Astrocyte (in vitro differentiated cells and primary cell): ENCODE measurements at regions not wholly inside any gene's neighbourhood (a gene's known extent, or its start where the extent isn't known, plus 50 kb on each side); places are given as distances from the start of the nearest gene placed in this dataset.

Experiments
- DNase-seq: peaks from one replicate; pipeline ENCODE4 v3.0.0-alpha.2; 2010; ENCODE audit warnings: low read depth
- FAIRE-seq: peaks from 2 replicates; lab custom pipeline; 2011; peaks lifted over from hg19 to GRCh38; lab: Jason Lieb, UNC
- H2AFZ ChIP-seq: 2 replicates; pipeline ENCODE4 v1.6.0; 2012; ENCODE audit warnings: low read depth, low read length, inconsistent platforms
- H3K27ac ChIP-seq: 2 replicates; pipeline ENCODE4 v1.5.1; 2011; ENCODE audit warnings: low read depth, low read length, inconsistent platforms
- H3K27me3 ChIP-seq: 2 replicates; pipeline ENCODE4 v1.6.0; 2011; ENCODE audit warnings: low read length, inconsistent platforms; ENCODE audit not compliant: insufficient read depth
- H3K36me3 ChIP-seq: 2 replicates; pipeline ENCODE4 v1.5.1; 2011; ENCODE audit warnings: low read length, inconsistent platforms; ENCODE audit not compliant: insufficient read depth
- H3K4me1 ChIP-seq: 2 replicates; pipeline ENCODE4 v1.5.1; 2011; ENCODE audit warnings: low read length, inconsistent platforms; ENCODE audit not compliant: insufficient read depth
- H3K4me2 ChIP-seq: 2 replicates; pipeline ENCODE4 v1.6.0; 2012; ENCODE audit warnings: low read length, inconsistent platforms
- H3K4me3 ChIP-seq: 2 replicates; pipeline ENCODE4 v1.5.1; 2011; ENCODE audit warnings: low read depth, mild to moderate bottlenecking, low read length, inconsistent platforms; ENCODE audit not compliant: insufficient read depth
- H3K79me2 ChIP-seq: 2 replicates; pipeline ENCODE4 v1.6.0; 2012; ENCODE audit warnings: mild to moderate bottlenecking, low read length, inconsistent platforms; ENCODE audit not compliant: insufficient read depth
- H3K9ac ChIP-seq: 2 replicates; pipeline ENCODE4 v1.6.0; 2012; ENCODE audit warnings: mild to moderate bottlenecking, low read length, inconsistent platforms
- H3K9me3 ChIP-seq: 2 replicates; pipeline ENCODE4 v1.5.1; 2012; ENCODE audit warnings: low read depth, mild to moderate bottlenecking, low read length, inconsistent platforms; ENCODE audit not compliant: insufficient read depth
- H4K20me1 ChIP-seq: 2 replicates; pipeline ENCODE4 v1.6.0; 2012; ENCODE audit warnings: low read length, inconsistent platforms; ENCODE audit not compliant: insufficient read depth
- H3K27ac Mint-ChIP-seq: one replicate; pipeline ENCODE4 v1.8.0; 2021; ENCODE audit warnings: mild to moderate bottlenecking, mixed read lengths; ENCODE audit not compliant: unreplicated experiment
- H3K27me3 Mint-ChIP-seq: one replicate; pipeline ENCODE4 v1.8.0; 2021; ENCODE audit warnings: low read depth, mixed read lengths; ENCODE audit not compliant: unreplicated experiment
- H3K36me3 Mint-ChIP-seq: one replicate; pipeline ENCODE4 v1.8.0; 2021; ENCODE audit warnings: low read depth, mixed read lengths; ENCODE audit not compliant: unreplicated experiment
- H3K4me1 Mint-ChIP-seq: one replicate; pipeline ENCODE4 v1.8.0; 2021; ENCODE audit warnings: low read depth, mixed read lengths; ENCODE audit not compliant: unreplicated experiment
- H3K4me3 Mint-ChIP-seq: one replicate; pipeline ENCODE4 v1.8.0; 2021; ENCODE audit warnings: mild to moderate bottlenecking, moderate library complexity, mixed read lengths; ENCODE audit not compliant: unreplicated experiment
- H3K9me3 Mint-ChIP-seq: one replicate; pipeline ENCODE4 v1.8.0; 2021; ENCODE audit warnings: mild to moderate bottlenecking, mixed read lengths; ENCODE audit not compliant: unreplicated experiment
- EZH2 ChIP-seq: IDR thresholded peaks from 2 replicates; pipeline ENCODE4 v1.6.1; 2012; ENCODE audit warnings: mild to moderate bottlenecking, low read length, inconsistent platforms; ENCODE audit not compliant: insufficient read depth
- TF ChIP-seq, protein P1 (sequence below): IDR thresholded peaks from 2 replicates; pipeline ENCODE4 v1.5.1; 2011; ENCODE audit warnings: low read depth, mild to moderate bottlenecking, inconsistent platforms, low read length, moderate library complexity; ENCODE audit not compliant: insufficient read depth

DNA sequence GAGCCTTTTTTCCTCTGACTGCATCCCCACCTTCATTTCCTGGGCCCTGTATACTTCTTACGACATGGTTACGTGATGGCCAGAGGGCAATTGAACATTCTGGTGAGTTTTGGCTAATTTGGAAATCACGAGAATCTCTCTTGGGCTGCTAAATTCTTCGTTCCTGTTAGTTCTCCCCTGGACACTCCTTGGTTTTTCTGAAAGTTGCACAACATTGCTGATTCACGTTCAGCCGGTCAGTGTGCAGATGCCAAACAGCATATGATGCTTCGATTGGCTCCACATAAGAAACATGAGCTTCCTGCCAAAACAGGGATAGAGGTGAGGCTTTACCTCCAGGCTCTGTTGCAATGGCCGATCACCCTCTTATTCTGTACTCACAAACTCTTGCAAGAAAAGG lies 119.4 kb upstream of the LY86 start:
- DNase-seq, result no peak
- Histone ChIP-seq H3K27me3 (no peaks in the 10 kb centered on the region), H3K4me3 (no peak overlapping the region), H3K4me2 (no peak overlapping the region), H3K36me3 (no peaks in the 10 kb centered on the region), H3K27ac (no peak overlapping the region), H3K9ac (no peak overlapping the region), H3K9me3 (peaks cover 6% of the 10 kb centered on the region), H2AFZ (no peak overlapping the region), H3K79me2 (no peaks in the 10 kb centered on the region), H4K20me1 (no peaks in the 10 kb centered on the region), H3K4me1 (no peaks in the 10 kb centered on the region)
- H3K27me3 Mint-ChIP-seq, result no peaks in the 10 kb centered on the region
- H3K4me1 Mint-ChIP-seq, result peaks cover 9% of the 10 kb centered on the region
- no peaks in the 10 kb centered on the region for H3K36me3 Mint-ChIP-seq
- TF ChIP-seq, protein P1, sequence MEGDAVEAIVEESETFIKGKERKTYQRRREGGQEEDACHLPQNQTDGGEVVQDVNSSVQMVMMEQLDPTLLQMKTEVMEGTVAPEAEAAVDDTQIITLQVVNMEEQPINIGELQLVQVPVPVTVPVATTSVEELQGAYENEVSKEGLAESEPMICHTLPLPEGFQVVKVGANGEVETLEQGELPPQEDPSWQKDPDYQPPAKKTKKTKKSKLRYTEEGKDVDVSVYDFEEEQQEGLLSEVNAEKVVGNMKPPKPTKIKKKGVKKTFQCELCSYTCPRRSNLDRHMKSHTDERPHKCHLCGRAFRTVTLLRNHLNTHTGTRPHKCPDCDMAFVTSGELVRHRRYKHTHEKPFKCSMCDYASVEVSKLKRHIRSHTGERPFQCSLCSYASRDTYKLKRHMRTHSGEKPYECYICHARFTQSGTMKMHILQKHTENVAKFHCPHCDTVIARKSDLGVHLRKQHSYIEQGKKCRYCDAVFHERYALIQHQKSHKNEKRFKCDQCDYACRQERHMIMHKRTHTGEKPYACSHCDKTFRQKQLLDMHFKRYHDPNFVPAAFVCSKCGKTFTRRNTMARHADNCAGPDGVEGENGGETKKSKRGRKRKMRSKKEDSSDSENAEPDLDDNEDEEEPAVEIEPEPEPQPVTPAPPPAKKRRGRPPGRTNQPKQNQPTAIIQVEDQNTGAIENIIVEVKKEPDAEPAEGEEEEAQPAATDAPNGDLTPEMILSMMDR, result no peak
- TF ChIP-seq EZH2, result no peak
- no peak overlapping the region for H3K4me3 Mint-ChIP-seq
- FAIRE-seq, result no peak
- H3K9me3 Mint-ChIP-seq, result peaks cover 4% of the 10 kb centered on the region
- H3K27ac Mint-ChIP-seq, result no peak overlapping the region

DNA sequence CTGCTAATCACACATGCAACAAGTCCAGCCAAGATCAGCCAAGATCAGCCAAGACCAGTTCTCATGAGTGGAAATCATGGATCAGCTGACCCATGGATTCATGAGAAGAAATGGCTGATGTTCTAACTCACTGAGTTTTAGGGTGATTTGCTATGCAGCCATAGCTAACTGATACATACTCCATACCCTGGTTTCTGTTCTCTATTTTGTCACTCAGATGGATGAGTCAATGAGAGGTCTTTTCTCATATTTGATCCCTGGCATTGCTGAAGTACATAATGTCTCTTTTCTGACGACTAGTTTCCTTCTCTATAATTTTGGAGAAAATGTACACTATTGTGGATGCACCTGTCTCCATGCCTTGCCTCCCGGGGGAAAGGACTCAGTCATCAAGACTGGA lies 118.4 kb upstream of the LY86 start:
- H3K4me2 ChIP-seq, result no peak overlapping the region
- H3K9me3 Mint-ChIP-seq, result peaks cover 4% of the 10 kb centered on the region
- peaks cover 9% of the 10 kb centered on the region for H3K4me1 Mint-ChIP-seq
- H3K9ac ChIP-seq, result no peak overlapping the region
- FAIRE-seq (no peak), DNase-seq (no peak)
- peaks cover 10% of the 10 kb centered on the region for H3K9me3 ChIP-seq
- H3K79me2 ChIP-seq, result no peaks in the 10 kb centered on the region
- H3K4me3 Mint-ChIP-seq, result no peak overlapping the region
- TF ChIP-seq, protein P1, result no peak
- TF ChIP-seq EZH2, result no peak
- H3K27ac Mint-ChIP-seq, result no peak overlapping the region
- no peaks in the 10 kb centered on the region for H4K20me1 ChIP-seq
- H3K27me3 ChIP-seq, result no peaks in the 10 kb centered on the region
- H3K36me3 Mint-ChIP-seq, result no peaks in the 10 kb centered on the region
- peaks cover 2% of the 10 kb centered on the region for H3K27me3 Mint-ChIP-seq
- no peak overlapping the region for H2AFZ ChIP-seq
- H3K36me3 ChIP-seq, result no peaks in the 10 kb centered on the region
- H3K4me3 ChIP-seq, result no peak overlapping the region
- no peak overlapping the region for H3K27ac ChIP-seq
- H3K4me1 ChIP-seq, result no peaks in the 10 kb centered on the region

DNA sequence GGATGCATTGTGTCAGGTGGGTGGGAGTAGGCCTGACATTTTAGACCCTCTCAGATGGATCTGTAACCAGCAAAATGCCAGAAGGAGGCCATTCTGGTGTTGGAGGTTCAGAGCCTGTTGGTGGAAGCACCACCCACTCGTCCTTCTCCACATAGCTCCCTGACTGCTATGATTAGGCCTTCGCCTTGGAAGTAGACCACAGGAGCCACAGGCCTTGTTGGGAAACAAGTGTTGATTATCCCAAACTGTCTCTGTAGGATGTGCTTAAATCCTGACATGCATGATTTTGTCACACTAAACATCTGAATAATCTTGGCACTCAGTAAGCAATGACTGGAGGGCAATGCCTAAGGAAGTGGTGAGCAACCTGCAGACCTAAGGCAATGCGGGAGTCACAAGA lies 117.2 kb upstream of the LY86 start:
- Histone ChIP-seq H2AFZ (no peak overlapping the region), H3K36me3 (no peaks in the 10 kb centered on the region), H3K9me3 (peaks cover 10% of the 10 kb centered on the region), H3K4me1 (no peaks in the 10 kb centered on the region), H3K27ac (no peak overlapping the region), H3K9ac (no peak overlapping the region), H3K4me2 (no peak overlapping the region), H3K27me3 (no peaks in the 10 kb centered on the region), H3K4me3 (no peak overlapping the region), H3K79me2 (no peaks in the 10 kb centered on the region), H4K20me1 (no peaks in the 10 kb centered on the region)
- H3K27ac Mint-ChIP-seq, result no peak overlapping the region
- H3K4me1 Mint-ChIP-seq, result peaks cover 9% of the 10 kb centered on the region
- H3K27me3 Mint-ChIP-seq, result peaks cover 2% of the 10 kb centered on the region
- TF ChIP-seq, protein P1, result no peak
- no peak for TF ChIP-seq EZH2
- no peaks in the 10 kb centered on the region for H3K36me3 Mint-ChIP-seq
- peaks cover 4% of the 10 kb centered on the region for H3K9me3 Mint-ChIP-seq
- H3K4me3 Mint-ChIP-seq, result no peak overlapping the region
- FAIRE-seq (no peak), DNase-seq (no peak)
